ENCODE measurements at regions not wholly inside any gene's neighbourhood (a gene's known extent, or its start where the extent isn't known, plus 50 kb on each side); places are given as distances from the start of the nearest gene placed in this dataset.

DNA sequence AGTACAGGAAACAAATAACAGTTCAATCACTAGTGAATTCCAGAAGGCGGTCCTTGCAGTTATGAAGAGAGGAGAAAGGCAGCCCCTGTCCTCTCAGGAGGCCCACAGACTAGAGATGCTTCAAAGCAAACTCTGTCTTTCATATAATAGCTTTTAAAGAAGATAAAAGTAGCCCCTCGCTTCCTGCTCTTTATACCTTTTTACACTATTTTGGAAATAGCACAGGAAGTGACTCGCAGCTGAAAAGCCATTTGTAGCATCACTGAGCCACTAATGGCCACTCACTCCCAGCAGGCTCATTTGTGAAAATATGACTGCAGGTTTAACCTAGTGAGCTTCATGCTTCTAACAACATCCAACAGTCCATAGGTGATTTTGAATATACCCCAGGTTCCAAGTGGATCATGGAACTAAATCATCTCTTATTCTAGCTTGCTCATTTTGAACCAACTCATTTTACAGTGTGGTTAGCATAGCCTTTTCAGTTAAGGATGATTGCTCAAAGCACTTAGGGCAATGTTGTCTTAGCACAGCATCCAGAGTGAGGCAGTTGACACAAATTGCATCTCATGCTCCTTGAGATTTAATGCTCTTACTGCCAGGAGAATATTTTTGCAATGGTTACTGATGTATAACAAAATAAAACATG lies 136.0 kb upstream of the NRSN1 start:
- Histone ChIP-seq H3K4me1 (ENCODE audit: insufficient read depth, low read length) (no peaks in the 10 kb centered on the region), H4K20me1 (ENCODE audit: insufficient read depth, low read length) (no peaks in the 10 kb centered on the region), H3K27ac (ENCODE audit: low read depth, low read length) (no peak overlapping the region), H2AFZ (ENCODE audit: low read length) (no peak overlapping the region), H3K36me3 (ENCODE audit: insufficient read depth, low read length) (no peaks in the 10 kb centered on the region), H3K27me3 (ENCODE audit: insufficient read depth, low read length) (no peaks in the 10 kb centered on the region), H3K4me2 (ENCODE audit: insufficient read depth, low read length) (no peak overlapping the region), H3K4me3 (ENCODE audit: insufficient read depth, low read length) (no peak overlapping the region), H3K9me3 (ENCODE audit: low read depth, low read length) (no peaks in the 10 kb centered on the region), H3K79me2 (ENCODE audit: insufficient read depth, low read length) (no peaks in the 10 kb centered on the region)
- TF ChIP-seq CTCF (IDR thresholded peaks at IDR 0.05; ENCODE audit: extremely low read depth, low read depth, low read length): no peak
- DNase-seq (ENCODE audit: insufficient read length, low spot score, missing footprints): no peak

GRCh38 chr6:23994013-23994412 lies 132.0 kb upstream of the NRSN1 start:
- no peaks in the 10 kb centered on the region for H3K79me2 ChIP-seq (ENCODE audit: insufficient read depth, low read length)
- H3K4me3 ChIP-seq (ENCODE audit: insufficient read depth, low read length): no peak overlapping the region
- H2AFZ ChIP-seq (ENCODE audit: low read length): no peak overlapping the region
- no peak overlapping the region for H3K27ac ChIP-seq (ENCODE audit: low read depth, low read length)
- H4K20me1 ChIP-seq (ENCODE audit: insufficient read depth, low read length): no peaks in the 10 kb centered on the region
- H3K36me3 ChIP-seq (ENCODE audit: insufficient read depth, low read length): no peaks in the 10 kb centered on the region
- no peak overlapping the region for H3K4me2 ChIP-seq (ENCODE audit: insufficient read depth, low read length)
- no peaks in the 10 kb centered on the region for H3K4me1 ChIP-seq (ENCODE audit: insufficient read depth, low read length)
- no peaks in the 10 kb centered on the region for H3K9me3 ChIP-seq (ENCODE audit: low read depth, low read length)
- no peak for DNase-seq (ENCODE audit: insufficient read length, low spot score, missing footprints)
- H3K27me3 ChIP-seq (ENCODE audit: insufficient read depth, low read length): no peaks in the 10 kb centered on the region
- no peak for TF ChIP-seq CTCF (IDR thresholded peaks at IDR 0.05; ENCODE audit: extremely low read depth, low read depth, low read length)

GRCh38 chr6:24004062-24004461 lies 122.0 kb upstream of the NRSN1 start:
- no peaks in the 10 kb centered on the region for H4K20me1 ChIP-seq (ENCODE audit: insufficient read depth, low read length)
- H2AFZ ChIP-seq (ENCODE audit: low read length): no peak overlapping the region
- no peak for DNase-seq (ENCODE audit: insufficient read length, low spot score, missing footprints)
- H3K27me3 ChIP-seq (ENCODE audit: insufficient read depth, low read length): no peaks in the 10 kb centered on the region
- H3K4me1 ChIP-seq (ENCODE audit: insufficient read depth, low read length): peaks cover 9% of the 10 kb centered on the region
- peak overlapping the region; percentile 6 for H3K27ac ChIP-seq (ENCODE audit: low read depth, low read length)
- H3K4me3 ChIP-seq (ENCODE audit: insufficient read depth, low read length): no peak overlapping the region
- no peak for TF ChIP-seq CTCF (IDR thresholded peaks at IDR 0.05; ENCODE audit: extremely low read depth, low read depth, low read length)
- H3K36me3 ChIP-seq (ENCODE audit: insufficient read depth, low read length): no peaks in the 10 kb centered on the region
- H3K9me3 ChIP-seq (ENCODE audit: low read depth, low read length): no peaks in the 10 kb centered on the region
- no peaks in the 10 kb centered on the region for H3K79me2 ChIP-seq (ENCODE audit: insufficient read depth, low read length)
- H3K4me2 ChIP-seq (ENCODE audit: insufficient read depth, low read length): no peak overlapping the region

- peak overlapping the region; percentile 6 for H3K27ac ChIP-seq (ENCODE audit: low read depth, low read length)
- no peak overlapping the region for H3K4me3 ChIP-seq (ENCODE audit: insufficient read depth, low read length)
- H3K36me3 ChIP-seq (ENCODE audit: insufficient read depth, low read length): no peaks in the 10 kb centered on the region
- H4K20me1 ChIP-seq (ENCODE audit: insufficient read depth, low read length): no peaks in the 10 kb centered on the region
- no peaks in the 10 kb centered on the region for H3K27me3 ChIP-seq (ENCODE audit: insufficient read depth, low read length)
- no peak for DNase-seq (ENCODE audit: insufficient read length, low spot score, missing footprints)
- H2AFZ ChIP-seq (ENCODE audit: low read length): no peak overlapping the region
- no peaks in the 10 kb centered on the region for H3K9me3 ChIP-seq (ENCODE audit: low read depth, low read length)
- H3K4me2 ChIP-seq (ENCODE audit: insufficient read depth, low read length): no peak overlapping the region
- H3K4me1 ChIP-seq (ENCODE audit: insufficient read depth, low read length): peaks cover 9% of the 10 kb centered on the region
- H3K79me2 ChIP-seq (ENCODE audit: insufficient read depth, low read length): no peaks in the 10 kb centered on the region
- TF ChIP-seq CTCF (IDR thresholded peaks at IDR 0.05; ENCODE audit: extremely low read depth, low read depth, low read length): no peak
These were observed 121.4 kb upstream of the NRSN1 start for GRCh38 chr6:24004659-24005058.

Measured in osteoblast (primary cell).